ENCODE measurements at regions not wholly inside any gene's neighbourhood (a gene's known extent, or its start where the extent isn't known, plus 50 kb on each side); places are given as distances from the start of the nearest gene placed in this dataset.
"Not testable (repeated sequence)": the region's sequence is repeated elsewhere in the genome, so short reads cannot be mapped to it uniquely, and the experiment has no call there.

DNA sequence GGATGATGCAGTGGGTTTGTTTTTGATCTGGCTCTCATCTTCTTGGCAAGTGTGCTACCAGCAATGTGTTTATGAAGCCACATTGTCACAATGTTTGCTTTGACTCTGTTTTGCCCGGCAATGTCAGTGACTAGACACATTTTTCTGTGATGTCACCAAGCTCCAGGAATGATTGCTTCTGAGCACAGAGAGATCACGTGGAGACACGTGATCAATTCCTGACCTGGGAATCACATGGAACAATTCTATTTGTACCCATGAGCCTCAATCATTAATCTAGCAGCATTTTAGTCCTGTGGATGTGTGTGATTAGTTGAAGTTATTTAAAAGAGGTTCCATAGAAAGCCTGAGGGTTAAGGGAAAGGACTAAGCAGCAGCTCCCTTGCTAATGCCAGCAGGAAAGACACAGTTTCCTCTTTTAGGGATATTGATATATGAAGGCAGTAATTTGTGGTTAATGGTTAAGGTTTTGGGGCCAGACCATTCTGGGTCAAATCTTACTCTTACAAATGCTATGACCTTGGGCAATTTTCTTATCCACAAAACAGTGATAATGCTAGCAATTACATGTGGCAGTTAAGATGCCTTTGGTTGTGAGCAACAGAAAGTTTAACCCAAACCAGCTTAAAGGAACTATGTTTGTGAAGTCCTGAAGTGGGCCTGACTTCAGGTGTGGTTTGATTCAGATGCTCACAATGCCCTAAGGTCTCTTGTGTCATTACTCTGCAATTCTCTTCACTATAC, 59.0 kb downstream of the FASLG start:
- DNase-seq, result no peak

GRCh38 chr1:172719066-172719627, 60.2 kb downstream of the FASLG start:
- no peak for DNase-seq

DNA sequence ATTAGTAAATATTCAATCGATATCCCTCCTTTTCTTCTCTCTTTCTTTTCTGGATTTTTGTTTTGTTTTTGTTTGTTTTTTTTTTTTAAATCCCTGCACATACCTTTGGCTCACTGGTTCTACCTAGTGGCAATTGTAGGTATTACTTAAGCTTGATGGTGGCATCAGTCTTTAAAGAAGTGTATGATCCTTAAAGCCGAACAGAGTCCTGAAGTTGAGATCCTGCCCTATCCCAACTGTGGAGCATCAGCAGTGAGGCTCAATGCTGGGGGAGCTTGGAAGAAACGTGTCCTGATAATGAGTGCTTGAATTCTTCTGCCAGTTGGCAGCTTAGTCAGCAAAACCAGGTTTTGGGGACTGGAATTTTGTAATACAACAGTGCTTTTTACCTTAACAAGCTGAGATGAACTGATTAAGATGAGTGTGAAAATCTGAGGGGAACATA, 60.8 kb downstream of the FASLG start:
- peak in 1 of 2 donors; percentile 44 for DNase-seq

DNA sequence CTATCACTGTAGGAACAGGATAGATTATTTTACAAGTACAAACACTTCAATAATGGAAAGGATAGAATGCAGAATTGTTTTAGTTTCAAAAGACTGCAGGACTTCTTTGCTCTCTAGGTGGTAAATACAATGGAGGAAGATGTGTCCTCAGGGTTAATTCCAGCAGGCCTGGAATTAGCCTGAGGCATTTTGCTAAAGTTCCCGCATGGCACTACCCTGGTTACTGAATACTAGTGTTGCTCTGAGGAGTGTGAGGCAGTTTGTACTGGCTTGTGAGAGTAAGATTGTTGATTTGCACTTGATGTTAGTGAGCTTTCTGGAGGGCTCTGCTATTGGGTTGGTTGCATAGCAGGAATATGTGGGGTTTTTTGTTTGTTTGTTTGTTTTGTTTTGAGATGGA, 61.4 kb downstream of the FASLG start:
- DNase-seq, result no peak

DNA sequence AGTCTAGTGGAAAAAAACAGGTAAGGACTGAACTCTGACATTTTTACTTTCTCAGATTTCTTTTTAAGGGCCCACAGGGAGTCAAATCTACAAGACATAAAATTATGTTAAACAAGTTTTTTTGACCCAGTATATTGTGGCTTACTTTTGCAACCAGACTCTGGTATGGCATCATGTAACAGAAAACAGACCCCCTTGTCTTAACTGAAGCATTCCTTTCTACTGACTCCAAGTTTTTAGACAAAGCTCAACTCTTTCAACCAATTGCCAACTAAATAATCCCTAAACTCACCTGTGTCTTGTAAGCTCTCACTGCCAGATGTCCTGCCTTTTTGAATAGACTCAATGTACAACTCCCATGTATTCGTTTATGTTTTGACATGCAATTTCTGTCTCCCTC, 64.3 kb downstream of the FASLG start:
- DNase-seq, result no peak

- DNase-seq, result no peak
These were observed 65.3 kb downstream of the FASLG start for GRCh38 chr1:172724232-172724631.

- no peak for DNase-seq
These were observed 66.1 kb downstream of the FASLG start for GRCh38 chr1:172724765-172725613.

DNA sequence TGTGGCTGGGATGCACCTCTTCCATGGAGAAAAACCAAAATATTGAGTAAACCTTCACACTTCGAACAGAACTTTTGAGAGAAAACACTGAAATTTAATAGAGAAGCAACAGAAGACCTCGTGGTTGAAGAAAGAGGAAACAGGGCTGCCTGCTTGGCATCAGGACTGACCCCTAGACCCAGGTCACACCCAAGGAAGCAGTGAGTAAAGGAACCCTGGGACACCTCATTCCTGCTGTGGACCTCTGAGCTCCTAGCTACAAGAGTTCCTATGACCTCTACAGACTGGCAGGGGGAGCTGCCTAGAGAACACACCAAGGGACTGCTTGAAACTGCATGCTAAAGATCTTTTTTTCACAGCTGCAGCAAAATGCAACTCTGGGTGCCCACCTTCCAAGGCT, 67.8 kb downstream of the FASLG start:
- no peak for DNase-seq

DNA sequence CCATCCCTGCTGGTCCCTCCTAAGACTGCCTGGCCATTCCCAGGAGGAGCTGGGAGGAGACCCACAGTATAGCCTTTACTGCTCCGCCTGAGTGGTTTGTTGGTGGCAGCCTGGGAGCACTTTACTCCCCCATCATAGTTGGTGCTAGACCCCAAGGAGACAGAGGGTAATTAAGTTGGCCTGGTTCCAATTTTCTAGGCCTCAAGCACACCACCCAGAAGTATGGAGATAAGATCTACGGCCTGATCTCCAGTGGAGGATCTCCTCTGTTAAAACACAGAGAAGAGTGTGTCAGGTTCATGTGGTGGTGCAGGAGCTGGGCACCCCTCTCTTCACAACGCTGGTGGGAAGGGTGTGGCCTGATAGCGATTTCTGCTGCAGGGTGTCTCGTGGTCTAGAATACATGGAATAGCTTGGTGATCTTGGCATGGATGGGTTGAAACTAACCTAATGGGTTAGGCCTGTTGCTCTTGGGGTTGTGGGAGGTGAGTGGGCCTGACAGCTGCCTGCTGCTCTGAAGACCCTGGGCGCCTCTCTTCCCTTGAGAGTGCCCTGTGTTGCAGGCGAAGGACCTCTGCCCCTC, 68.5 kb downstream of the FASLG start:
- no peak for DNase-seq

DNA sequence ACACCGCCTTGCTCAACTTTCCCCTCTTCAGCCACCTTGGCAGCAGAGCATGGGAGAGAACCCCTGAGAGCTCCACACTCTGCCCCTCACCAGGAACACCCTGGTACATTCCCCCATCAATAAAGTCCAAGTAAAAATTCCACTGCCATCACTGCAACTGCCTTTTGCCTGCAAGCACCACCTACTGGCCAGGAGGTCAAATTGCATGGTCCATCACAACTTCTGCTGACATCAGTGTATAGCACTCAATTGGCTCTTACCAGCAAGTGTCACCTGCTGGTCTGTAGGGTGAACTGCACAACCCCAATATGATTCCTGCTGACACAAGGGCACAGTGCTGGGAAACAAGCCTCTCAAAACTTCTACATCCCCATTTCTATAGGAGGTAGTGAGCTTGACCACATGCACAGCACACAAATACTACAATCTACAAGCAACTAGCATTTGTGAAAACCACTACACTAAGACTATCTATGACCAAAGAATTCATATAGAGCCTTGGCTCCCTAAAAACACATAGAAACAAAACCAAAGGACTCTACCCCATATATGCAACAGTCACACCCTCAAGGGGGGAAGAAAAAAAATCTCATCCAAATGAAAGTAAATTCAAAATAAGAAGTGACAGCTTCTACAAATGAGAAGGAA, 69.2 kb downstream of the FASLG start:
- DNase-seq, result peak; percentile 28 to 37

- DNase-seq, result not testable (repeated sequence)
These were observed 69.8 kb downstream of the FASLG start for GRCh38 chr1:172728705-172729104.

DNA sequence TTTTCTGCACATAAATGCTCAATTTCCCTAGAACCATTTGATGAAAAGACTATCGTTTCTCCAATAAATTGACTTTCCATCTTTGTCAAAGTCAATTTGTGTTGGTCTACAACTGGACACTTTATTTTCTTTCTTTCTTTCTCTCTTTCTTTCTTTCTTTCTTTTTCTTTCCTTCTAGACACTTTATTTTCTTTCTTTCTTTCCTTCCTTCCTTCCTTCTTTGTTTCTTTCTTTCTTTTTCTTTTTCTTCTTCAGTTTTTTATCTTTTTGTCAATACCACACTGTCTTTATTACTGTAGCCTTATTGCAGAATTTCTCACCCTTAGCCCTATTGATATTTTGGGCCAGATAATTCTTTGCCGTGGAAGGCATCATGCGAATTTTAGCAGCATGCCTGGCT, 73.5 kb downstream of the FASLG start:
- DNase-seq, result no peak

- no peak for DNase-seq
These were observed 74.9 kb downstream of the FASLG start for GRCh38 chr1:172733815-172734214.

DNA sequence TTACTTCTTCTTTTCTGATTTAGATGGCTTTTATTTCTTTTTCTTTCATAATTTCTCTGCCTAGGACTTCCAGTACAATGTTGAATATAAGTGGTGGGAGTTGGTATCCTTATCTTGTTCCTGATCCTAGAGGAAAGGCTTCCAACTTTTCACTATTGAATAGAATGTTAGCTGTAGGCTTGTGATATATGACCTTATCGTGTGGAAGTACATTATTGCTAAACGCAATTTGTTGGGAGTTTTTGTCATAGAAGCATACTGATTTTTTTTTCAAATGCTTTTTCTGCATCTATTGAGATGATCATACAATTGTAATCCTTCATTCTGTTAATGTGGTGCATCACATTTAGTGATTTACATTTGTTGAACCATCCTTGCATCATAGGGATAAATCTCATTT, 79.5 kb downstream of the FASLG start:
- no peak for DNase-seq

DNA sequence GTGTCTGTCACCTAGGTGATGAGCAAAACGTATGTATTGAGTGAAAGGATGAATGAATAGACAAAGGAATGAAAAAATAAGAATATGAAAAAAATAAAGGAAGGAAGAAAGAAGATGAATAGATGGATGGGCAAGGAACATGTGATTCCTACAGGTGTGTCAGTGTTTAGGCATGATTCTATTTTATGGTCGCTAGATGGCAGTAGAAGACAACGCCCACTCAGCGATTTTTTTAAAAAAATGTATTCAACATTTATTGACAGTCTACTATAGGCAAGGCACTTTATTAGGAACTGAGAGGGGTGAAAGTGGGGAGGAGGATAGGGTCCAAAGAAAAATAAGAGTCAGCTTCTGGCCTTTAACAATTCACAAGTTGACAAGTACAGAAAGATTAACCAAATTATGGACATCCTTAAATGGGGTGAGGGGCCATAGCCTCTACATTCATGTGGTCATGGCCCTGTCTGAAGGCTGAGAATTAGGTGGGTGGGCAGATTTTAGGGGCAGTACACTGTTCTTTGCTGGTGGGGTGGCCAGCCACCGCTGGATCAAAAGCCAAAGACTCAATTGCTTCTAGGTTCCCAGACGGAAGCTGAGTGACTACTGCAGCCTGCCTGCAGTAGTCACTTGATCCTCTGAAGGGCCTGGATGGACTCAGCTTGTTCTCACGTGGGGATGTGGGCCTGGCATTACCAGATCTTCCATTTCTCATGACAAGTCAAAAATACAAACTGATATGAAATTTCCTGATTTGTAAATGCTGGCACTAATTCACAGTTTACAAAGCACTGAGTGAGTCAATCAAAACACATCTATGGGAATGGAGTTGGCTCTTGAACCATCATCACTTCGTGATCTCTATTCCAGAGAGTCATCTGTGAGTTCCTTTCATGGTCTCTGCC, 83.9 kb downstream of the FASLG start:
- no peak for DNase-seq

- DNase-seq, result peak; percentile 38 to 57
These were observed 86.1 kb downstream of the FASLG start for GRCh38 chr1:172745014-172745413.

DNA sequence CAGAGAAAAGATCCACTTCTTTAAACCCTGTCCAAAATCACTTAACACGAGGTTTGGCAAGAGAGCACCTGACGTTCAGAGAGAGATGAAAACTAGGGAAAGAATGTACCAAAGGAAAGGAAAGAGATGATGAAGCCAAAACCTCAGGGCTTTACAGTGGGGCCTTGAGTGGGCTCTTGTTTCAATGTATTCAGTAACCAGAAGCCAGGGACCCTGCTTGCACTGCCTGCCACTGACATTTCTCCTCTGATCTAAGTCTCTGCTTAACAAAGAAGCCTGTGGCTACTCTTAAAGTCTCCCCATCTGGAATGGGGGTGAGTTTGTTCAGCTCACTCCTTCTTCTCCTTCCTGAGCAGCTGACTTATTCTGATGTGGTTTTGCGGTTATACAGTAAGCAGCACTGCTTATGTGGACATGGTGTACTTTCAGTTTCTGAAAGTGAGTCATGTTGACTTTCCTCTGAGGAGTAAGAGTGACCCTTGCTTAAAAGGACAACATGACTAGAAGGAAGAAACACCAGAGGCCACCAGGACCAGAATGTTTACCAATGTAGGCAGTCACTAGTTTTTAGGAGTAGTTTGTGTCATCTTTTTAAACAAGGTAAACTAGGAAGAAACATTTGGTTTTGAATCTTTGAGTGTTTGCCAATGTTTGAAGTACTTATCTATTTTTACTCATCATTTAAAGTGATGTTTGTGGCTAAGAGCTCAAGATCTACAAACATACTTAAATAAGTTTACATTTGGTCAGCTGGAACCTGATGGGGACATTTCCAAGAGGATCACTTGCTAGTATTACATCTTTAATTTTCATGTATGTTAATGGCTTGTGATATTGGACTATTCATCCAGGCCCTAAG, 87.4 kb downstream of the FASLG start:
- peak; percentile 17 to 35 for DNase-seq

- DNase-seq, result no peak
These were observed 89.3 kb downstream of the FASLG start for GRCh38 chr1:172748201-172748600.

DNA sequence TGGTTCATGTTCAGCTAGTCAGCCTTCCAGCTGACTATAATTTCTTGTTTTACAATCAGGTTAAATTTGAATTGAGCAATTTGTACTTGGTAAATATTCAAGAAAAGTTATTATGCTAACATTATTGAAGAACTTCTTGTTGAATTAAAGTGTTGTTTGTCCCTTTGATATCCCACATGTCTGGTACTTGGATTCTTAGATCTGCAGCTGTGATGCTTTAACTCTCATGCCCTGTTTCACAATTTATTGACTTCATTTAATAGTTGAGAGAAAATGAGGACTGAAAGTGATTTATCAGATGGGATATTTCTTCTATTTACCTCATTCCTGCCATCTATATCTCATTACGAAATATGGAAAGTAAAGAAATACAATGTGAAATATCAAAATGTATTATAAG, 92.8 kb downstream of the FASLG start:
- DNase-seq, result no peak

- DNase-seq, result no peak
These were observed 95.1 kb downstream of the FASLG start for GRCh38 chr1:172753964-172754363.

- no peak for DNase-seq
These were observed 95.7 kb downstream of the FASLG start for GRCh38 chr1:172754609-172755008.
